ENCODE measurements at regions not wholly inside any gene's neighbourhood (a gene's known extent, or its start where the extent isn't known, plus 50 kb on each side); places are given as distances from the start of the nearest gene placed in this dataset.
"Not testable (repeated sequence)": the region's sequence is repeated elsewhere in the genome, so short reads cannot be mapped to it uniquely, and the experiment has no call there.

- DNase-seq = no peak
Observed at GRCh38 chr1:96222701-96223100, 498.9 kb upstream of the PTBP2 start.

- not testable (repeated sequence) for DNase-seq
Observed at GRCh38 chr1:96224229-96224628, 497.4 kb upstream of the PTBP2 start.

- no peak for DNase-seq
Observed at GRCh38 chr1:96233422-96233821, 488.2 kb upstream of the PTBP2 start.

- no peak for DNase-seq
Observed at GRCh38 chr1:96234299-96234698, 487.3 kb upstream of the PTBP2 start.

- peak; percentile 70 for DNase-seq
Observed at GRCh38 chr1:96236156-96236739, 485.3 kb upstream of the PTBP2 start.

- DNase-seq = no peak
Observed at GRCh38 chr1:96238426-96238825, 483.2 kb upstream of the PTBP2 start.

GRCh38 chr1:96240438-96240837 lies 481.1 kb upstream of the PTBP2 start:
- no peak for DNase-seq

- no peak for DNase-seq
Observed at GRCh38 chr1:96253246-96254035, 468.1 kb upstream of the PTBP2 start.

GRCh38 chr1:96256130-96256790 lies 465.3 kb upstream of the PTBP2 start:
- DNase-seq = no peak

GRCh38 chr1:96259399-96259798 lies 462.2 kb upstream of the PTBP2 start:
- DNase-seq = no peak

- no peak for DNase-seq
Observed at GRCh38 chr1:96281491-96281890, 440.1 kb upstream of the PTBP2 start.

GRCh38 chr1:96290033-96290432 lies 431.6 kb upstream of the PTBP2 start:
- no peak for DNase-seq

GRCh38 chr1:96290801-96291200 lies 430.8 kb upstream of the PTBP2 start:
- no peak for DNase-seq

- DNase-seq = no peak
Observed at GRCh38 chr1:96291468-96291867, 430.1 kb upstream of the PTBP2 start.

GRCh38 chr1:96292141-96292540 lies 429.4 kb upstream of the PTBP2 start:
- DNase-seq = no peak

GRCh38 chr1:96296991-96297390 lies 424.6 kb upstream of the PTBP2 start:
- no peak for DNase-seq

- no peak for DNase-seq
Observed at GRCh38 chr1:96306809-96307560, 414.6 kb upstream of the PTBP2 start.

- peak; percentile 34 for DNase-seq
Observed at GRCh38 chr1:96308314-96308713, 413.3 kb upstream of the PTBP2 start.

GRCh38 chr1:96309783-96310182 lies 411.8 kb upstream of the PTBP2 start:
- DNase-seq = peak; percentile 83

GRCh38 chr1:96313216-96313615 lies 408.4 kb upstream of the PTBP2 start:
- DNase-seq = no peak

GRCh38 chr1:96329121-96329520 lies 392.5 kb upstream of the PTBP2 start:
- DNase-seq = peak; percentile 18

GRCh38 chr1:96331596-96331995 lies 390.0 kb upstream of the PTBP2 start:
- no peak for DNase-seq

- no peak for DNase-seq
Observed at GRCh38 chr1:96333522-96334235, 387.9 kb upstream of the PTBP2 start.
